Stimulated activated CD8-positive, alpha-beta memory T cell treated with anti-CD3 and anti-CD28 coated beads, Interleukin-4, amount 100 ng/mL, for 48 hours (primary cell): ENCODE measurements at regions not wholly inside any gene's neighbourhood (a gene's known extent, or its start where the extent isn't known, plus 50 kb on each side); places are given as distances from the start of the nearest gene placed in this dataset.
"Not testable (repeated sequence)": the region's sequence is repeated elsewhere in the genome, so short reads cannot be mapped to it uniquely, and the experiment has no call there.

ENCODE experiments used
- DNase-seq: peaks from one replicate; pipeline ENCODE4 v3.0.0-alpha.2; 2020

DNA sequence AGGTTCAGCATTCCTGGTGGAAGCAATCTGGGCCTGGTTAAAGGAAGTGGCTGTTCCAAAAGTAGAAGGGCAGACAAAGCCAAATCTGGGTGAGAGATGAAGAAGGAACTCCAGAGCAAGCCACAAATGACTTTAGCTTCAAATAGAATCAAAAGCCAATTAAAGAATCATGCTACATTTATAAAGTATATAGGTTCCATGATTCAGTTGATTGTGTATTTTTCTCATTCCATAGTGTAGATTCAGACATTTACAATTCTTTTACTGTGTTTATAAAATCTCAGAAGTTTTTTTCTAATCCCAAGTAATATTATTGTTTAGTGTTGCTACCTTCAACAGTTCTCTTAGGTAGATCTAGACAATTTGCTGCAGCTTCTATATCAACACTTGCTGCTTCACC, 262.0 kb downstream of the PLK2 start:
- no peak for DNase-seq

DNA sequence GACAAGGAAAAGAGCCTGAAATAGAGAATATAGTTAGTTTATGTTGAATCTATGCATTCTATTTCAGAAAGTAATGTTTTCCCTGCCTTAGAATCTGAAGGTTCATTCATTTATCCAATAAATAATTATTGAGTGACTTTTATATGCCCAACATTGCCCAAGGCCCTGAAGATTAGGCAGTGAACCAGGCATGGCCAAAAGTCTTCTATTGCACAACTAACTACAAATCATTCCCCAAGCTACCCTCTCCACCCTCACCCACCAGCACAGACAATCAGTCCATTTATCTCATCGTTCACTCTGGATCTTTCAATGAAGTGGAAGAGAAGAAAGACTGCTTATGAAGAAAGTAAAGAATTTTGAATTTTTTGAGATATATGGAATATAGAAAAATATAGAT, 268.4 kb downstream of the PLK2 start:
- no peak for DNase-seq

DNA sequence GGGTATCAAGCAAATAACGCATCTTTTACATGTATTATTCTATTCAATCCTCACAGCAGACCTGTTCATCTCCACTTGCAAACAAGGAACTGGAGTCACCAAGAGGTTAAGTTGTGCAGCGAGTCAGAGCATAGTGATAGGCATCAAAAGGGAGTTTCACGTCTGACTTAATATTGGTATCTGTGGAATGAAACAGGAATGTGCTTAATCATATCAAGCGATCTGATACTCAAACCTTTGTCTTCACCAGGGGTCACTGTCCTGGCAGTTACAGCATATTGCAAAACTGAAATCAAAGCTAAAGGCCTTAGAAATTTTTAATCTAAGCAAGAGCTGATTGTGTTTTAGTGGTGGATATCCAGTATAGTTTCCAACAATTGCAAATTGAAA, 271.6 kb downstream of the PLK2 start:
- DNase-seq: no peak

DNA sequence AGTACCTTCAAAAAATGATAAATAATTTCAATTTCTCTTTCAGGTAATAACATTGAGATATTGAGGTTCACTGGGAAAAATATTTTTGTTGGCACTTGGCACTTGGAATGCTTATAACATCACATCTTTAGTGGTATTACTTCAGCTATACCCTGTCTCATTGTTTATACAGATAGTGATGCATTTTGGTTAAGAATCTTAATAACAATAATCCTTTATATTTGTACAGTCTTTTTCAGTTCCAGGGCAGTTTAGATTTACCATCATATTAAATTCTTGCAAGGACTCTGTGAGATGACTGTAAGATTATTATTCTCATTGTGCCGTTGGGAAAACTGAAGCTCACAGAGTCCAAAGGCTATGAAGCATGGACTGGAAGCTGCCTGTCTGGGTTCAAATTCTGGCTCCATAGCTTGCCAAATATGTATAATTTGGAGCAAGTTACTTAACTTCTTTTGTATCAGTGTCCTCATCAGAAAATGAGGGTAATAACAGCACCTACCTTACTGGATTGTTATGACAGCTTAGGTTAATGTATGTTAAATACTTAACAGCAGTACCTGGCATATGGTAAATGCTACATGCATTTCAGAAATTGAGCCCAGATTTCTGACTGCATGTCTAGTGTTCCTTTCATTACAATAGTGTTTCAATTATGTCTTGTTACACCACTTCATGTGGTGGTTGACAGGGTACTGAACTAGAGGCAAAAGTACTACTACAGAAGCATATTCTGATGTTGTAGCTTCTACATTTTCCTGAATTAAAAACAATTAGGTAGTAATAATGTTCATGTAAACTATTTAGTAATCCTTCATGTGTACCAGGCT, 272.2 kb downstream of the PLK2 start:
- no peak for DNase-seq

DNA sequence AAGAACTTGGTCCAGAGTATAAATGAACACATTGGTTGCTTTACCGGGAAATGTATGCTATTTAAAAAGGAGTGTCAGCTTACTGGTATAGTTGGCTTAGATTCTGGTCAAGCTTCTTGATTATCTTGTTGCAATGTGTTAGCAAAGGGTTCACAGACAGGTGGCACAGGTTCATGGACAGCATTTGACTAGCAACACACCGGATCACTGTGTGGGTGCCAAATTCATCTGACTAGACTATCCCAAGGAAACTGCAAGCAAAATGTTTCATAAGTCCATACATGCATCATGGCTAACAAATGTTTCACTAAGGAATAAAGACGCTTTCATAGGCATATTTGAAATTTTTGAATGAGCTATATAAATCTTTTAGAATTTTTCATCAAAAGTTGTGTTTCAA, 274.1 kb downstream of the PLK2 start:
- no peak for DNase-seq

DNA sequence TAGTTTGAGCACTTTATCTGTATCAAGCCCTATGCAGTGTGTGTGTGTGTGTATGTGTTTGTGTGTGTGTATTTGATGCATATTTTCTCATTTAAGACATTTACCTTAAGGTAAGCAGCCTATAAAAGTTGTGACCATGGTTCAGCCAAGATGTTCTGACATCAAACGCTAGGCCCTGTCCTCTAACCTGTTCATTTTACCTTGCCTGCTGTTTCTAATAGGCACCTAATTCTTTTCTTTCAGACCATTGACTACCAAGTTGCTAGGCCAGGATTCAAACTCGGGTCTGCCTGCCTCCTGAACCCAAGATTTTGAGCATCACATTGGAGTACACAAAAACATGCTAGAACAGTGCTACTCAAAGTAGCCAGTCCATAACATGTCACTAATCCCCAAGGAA, 274.5 kb downstream of the PLK2 start:
- no peak for DNase-seq

DNA sequence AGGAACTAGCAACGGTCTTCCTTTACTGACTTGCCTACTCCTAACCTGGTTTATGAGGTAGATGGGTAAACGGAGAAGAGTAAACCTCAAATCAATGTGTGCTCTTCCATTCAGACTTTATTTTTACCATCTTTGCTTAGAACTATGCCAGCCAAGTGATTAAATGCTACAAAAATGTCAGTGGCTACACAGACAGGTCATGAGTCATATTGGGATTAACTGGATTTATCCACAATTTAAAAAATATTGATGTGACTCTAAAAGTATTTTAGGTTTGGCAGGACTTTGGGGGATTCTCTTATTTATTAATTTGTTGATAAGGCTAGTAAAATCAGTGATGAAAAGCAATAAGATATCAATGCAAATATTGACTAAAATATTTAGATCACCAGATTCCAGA, 275.0 kb downstream of the PLK2 start:
- no peak for DNase-seq

DNA sequence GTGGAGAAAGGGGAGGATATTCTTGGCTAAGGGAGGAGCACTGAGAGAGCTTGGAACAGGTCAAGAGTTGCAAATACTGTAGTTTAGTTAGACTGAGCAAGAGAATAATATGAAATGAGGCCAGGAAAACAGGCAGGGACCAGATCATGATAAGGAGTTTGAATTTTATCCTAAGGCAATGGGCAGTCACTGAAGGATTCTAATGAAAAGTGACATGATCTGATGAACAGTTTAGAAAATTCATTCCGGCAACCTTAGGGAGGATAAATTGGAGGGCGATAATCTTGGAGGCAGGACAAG, 276.1 kb downstream of the PLK2 start:
- no peak for DNase-seq

DNA sequence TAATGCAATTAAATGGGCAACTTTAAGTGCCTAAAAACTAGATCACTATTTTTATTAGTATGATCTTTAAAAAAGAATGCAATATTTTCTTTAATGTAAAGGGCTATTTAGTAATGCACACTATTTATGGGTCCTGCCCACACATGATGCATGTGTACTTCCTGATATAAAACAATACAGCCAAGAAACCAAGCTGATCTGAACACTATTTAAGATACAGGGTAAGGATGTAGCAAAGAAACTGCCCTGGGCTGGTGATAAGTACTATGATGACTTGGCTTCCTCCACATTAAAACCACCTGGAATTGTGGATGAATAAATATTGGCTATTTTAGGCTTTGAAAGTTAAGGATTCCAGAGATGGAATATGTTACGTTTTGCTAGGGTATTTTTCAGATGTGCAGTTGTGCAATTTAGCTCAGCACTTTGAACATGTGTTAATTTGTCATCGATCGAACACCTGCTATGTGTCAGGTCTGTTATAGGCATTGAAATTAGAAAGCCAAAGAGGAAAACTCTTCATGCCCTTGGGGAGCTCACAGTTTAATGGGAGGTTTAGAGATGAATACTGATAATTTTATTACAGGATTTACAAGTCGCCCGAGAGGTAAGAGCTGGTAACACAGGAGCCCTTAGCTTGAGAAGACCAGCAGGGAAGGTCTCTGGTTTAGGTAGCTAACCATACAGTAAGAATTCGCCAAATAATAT, 276.7 kb downstream of the PLK2 start:
- DNase-seq: no peak

DNA sequence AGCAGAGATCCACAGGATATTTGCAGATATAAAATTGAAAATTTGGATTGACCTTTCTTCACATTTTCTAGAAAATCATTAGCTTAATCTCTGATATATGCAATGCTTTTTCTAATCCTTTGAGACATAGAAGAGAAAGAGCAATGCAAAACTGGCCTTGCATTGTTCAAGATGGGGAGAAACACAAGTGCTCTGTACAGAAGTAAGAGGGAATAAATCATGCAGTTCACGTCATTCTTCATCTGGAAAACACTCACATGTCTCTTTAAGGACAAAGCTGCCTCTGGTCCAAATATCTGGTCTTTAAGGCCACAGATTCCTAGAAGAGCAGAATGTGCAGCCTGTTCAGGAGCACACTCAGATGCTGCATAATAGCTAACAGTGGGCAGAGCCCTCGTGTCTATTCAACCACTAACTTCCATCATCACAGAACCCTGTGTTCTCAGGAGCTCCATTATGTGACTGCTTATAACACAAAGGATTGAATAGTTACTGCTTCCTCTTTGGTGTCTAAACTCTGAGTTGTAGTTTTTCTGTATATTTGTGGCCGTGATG, 277.5 kb downstream of the PLK2 start:
- DNase-seq: no peak

DNA sequence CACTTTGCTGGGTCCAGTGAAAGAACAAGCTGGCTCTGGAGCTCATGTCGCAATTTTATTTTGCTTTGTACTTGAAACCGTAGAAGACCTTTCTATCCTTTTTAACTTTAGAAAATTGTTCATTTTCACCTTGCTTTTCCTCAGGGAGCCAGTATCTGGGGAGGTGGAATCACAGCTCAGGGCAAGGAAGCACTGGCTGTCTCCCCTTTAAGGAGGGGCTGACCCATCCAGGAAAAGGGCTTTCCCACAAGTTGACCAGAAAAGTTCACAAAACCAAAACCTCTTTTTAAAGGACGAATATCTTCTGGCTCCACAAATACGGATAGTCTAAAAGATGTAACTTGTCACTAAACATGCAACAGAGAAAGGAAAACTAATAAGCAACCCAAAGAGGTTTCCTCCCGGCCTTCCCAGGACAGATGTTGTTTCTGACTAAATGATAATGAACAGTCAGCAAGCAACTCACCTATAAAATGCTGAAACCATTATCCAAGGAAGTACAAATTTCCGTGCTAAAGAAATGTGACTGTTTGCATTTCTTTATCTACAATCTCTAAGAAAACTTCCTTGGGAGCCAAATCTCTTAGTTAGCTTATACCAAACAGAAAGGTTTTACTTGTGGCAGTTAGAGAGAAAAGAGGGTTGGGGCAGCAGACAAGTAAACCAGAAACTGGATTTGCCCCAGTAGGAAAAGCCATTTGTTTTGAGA, 278.2 kb downstream of the PLK2 start:
- no peak for DNase-seq

DNA sequence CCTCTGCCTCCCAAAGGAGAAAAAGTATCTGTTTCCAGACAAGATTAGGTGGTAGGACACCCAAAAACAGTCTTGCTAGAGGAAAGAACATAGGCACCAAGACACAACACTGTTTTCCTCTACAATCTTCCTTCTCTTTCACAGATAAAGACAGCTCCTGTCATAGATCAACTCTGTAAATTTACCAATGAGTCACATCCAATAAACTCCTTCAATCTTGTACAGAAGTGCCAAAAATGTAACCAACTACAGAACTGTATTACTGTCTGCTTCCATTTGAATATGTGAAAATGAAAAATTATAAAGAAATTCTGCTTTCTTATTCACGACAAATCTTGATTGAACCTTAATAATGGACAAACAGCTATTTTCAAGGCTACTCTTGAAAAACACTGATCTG, 286.9 kb downstream of the PLK2 start:
- no peak for DNase-seq

DNA sequence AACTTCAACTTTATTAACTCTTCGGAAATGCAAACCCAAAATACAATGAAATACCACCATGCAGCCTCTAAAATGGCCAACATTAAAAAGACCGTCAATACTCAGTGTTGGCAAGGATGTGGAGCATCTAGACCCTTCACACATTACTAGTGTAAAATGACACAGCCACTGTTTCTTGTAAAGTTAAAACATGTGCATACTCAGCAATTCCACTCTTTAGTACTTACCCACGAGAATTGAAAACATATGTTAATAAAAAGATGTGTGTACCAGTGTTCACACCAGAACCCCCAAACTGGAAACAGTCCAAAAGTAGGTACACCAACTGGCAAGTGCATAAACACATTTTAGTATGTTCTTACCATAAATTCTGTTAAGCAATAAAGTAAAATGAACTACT, 294.7 kb downstream of the PLK2 start:
- DNase-seq: no peak

DNA sequence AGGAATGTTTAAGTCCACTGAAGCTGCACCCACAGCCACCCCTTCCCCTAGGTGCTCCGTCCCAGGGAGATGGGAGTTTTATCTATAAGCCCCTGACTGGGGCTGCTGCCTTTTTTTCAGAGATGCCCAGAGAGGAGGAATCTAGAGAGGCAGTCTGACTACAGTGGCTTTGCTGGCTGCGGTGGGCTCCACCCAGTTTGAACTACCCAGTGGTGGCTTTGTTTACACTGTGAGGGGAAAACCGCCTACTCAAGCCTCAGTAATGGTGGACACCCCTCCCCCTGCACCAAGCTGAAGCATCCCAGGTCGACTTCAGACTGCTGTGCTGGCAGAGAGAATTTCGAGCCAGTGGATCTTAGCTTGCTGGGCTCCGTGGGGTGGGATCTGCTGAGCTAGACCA, 298.0 kb downstream of the PLK2 start:
- DNase-seq: not testable (repeated sequence)

DNA sequence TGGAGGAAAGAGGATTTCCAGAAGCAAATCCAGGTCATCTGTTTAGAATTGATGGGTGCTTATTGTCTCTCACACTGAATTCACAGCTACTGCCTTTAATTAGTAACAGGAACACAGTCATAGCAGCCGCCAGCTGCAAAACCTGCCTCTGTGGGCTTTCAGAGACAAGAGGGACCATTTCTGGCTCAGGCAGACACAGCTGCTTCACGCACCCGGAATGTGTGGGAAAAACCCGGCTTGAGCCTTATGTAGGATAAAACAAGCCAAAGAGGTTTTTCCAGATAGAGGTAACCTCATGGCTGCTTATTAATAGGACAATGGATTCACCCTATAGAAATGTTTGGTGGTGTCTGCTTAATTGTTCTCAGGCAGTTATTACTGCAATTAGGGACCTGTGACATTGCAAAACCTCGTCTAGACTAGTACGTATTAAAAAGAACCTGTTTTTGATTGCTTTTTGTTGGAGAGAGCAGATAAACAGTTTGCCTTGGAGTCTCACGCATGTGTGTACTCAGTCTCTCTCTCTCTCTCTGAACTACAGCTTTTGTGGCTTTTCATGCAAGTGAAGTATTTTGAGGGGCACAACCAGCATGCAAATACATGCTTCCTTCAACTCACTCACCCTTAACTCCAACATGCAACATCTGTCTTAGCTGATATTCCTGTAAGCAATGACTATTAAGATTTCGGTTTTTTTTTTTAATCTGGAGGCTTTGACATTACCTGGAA, 302.7 kb downstream of the PLK2 start:
- no peak for DNase-seq

DNA sequence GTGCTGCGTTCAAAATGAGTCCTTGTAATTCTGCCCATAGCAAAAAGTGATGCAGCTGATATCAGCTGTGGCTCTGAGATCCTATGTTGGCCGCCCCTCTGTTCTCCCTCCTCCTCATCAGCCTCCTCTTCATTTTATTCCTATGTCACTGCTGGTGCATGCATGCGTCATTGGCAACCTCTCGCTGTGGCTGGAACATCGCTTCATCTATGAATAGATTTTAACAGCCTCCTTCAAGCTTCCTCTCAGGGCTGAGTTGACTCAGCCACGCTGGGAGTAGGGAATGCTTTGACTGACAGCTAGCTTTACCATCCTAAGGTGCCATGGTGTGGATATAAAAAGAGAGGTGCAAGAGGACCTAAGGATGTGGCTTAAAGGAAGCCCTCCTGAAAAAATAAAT, 303.5 kb downstream of the PLK2 start:
- no peak for DNase-seq

DNA sequence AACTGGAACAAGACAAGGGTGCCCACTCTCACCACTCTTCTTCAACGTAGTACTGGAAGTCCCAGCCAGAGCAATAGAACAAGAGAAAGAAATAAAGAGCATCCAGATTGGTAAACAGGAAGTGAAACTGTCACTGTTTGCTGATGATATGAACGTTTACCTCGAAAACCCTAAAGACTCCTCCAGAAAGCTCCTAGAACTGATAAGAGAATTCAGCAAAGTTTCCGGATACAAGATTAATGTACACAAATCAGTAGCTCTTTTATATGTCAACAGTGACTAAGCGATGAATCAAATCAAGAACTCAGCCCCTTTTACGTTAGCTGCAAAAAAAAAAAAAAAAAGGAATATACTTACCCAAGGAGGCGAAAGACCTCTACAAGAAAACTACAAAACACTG, 306.6 kb downstream of the PLK2 start:
- no peak for DNase-seq

DNA sequence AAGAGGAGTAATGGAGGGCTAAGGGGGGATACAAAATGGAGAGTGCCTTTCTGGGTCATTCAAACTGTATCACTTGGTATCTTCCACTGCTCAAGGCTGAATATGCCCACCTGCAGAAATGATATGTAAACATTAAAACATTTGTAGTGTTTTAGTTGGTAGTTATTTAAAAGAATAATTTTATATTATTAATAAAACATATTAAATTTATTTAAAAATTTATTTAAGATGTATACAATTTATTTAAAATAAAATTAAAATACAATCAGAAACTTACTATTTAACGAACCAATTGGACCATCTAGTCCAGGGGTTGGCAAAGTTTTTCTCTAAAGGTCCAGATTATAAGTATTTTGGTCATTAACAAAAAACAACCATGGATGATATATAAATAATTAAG, 308.5 kb downstream of the PLK2 start:
- DNase-seq: no peak

DNA sequence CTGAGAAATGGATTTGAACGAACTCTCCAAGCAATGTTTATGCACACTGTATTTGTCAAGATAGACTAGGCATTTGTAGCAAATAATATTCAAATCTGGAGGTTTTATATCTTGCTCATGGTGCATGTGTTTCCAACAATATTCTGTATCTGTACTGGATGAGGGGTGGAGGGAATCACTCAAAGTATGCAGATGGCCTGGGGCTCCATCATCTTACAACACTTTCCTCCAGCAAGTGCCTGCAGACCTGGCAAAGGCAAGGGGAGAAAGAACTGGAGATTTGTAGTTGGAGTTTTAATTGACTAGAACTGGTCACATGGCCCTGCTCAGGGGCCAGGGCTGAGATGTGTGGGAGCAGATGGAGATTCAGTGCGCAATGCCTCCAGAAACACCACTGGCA, 309.0 kb downstream of the PLK2 start:
- DNase-seq: no peak

DNA sequence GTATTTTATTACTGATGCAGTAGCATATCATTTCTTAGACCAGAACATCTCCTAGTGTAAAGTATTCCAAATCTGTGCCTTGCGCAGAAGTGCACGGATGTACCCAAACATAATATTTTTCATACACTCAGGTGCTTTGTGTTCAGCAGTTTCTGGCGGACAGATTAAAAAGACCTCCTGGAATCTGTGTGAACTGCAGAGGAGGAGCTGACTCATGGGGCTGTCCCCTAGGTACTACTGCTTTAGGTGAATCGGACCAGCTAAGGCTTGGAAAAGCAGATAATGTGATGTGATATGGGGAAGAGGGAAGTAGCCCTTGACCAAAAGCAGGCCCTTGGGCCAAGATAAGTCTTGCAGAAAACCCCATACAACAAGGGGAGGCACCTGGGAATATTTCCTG, 310.1 kb downstream of the PLK2 start:
- DNase-seq: no peak

DNA sequence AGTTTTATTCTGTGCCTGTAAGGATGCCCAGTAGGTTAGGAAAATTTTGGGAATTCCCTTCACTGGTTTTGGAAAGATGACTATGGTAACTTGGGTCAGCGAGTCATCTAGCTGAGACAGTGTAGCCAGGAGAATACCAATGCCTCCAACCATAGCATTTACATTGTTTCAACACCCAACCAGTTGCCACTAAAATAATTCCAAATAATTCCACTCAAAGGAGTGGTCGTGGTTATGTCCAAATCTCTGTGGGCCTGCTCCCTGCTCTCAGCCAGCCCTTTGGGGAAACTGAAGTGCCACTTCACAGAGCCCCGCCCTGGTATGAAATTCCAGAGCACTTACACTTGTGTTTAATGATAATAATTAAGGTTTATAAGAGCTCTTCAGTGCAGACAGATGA, 310.5 kb downstream of the PLK2 start:
- DNase-seq: no peak

DNA sequence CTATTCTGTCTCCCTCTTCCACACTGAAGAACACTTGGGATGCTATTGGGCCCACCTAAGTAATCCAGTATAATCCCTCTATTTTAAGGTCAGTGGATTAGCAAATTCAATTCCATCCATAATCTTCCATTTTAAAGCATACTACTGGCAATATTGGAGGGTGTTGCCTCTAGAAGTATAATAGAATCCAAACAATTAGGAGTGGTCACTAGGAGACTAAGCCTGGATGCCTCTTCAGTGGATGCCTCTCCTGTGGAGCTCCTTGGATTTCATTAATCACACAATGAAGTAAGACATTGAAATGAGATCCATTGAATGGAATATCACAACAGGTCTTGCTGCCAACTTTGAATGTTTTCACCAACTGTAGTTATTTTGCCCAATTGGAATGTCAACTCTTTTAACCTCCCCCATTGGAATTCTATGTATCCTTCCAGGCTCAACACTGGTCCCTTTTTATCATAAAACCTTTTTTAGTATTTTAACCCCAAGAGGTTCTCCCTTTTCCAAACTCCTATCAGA, 311.6 kb downstream of the PLK2 start:
- no peak for DNase-seq

DNA sequence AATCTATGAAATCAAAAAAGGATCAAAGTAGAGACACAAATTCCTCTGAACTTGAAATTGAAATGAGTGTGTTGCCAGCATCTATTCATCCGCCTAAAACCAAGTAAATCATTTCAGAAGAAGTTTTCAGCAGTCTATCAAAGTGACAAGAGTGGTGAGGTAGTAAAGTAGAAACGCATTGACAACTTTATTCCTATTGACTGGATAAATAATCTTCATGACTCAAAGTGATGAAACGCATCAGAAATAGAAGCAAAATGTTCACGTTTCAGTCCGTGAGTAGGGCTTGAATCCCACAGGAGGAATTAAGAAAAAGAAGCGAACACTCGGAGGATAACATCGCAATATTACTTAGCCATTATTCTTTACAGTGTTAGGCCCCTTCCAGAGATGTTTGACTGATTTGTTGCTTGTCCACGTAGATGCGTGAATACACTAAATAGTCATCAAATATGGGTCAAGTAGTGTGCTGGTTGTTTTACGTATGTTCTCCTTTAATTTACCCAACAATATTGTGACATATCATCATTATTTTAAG, 314.4 kb downstream of the PLK2 start:
- no peak for DNase-seq
